GM18505 (cell line): ENCODE measurements at regions not wholly inside any gene's neighbourhood (a gene's known extent, or its start where the extent isn't known, plus 50 kb on each side); places are given as distances from the start of the nearest gene placed in this dataset.

Source experiments
- ATAC-seq: cut with Tn5 transposase; IDR thresholded peaks from one replicate; pipeline ENCODE4 v1.9.1; 2021; ENCODE audit not compliant: unreplicated experiment
- POLR2A ChIP-seq: IDR thresholded peaks from 4 replicates; pipeline ENCODE4 v1.6.1; 2011; ENCODE audit warnings: borderline replicate concordance; ENCODE audit not compliant: insufficient read depth, insufficient read length; ENCODE audit errors: extremely low read depth

DNA sequence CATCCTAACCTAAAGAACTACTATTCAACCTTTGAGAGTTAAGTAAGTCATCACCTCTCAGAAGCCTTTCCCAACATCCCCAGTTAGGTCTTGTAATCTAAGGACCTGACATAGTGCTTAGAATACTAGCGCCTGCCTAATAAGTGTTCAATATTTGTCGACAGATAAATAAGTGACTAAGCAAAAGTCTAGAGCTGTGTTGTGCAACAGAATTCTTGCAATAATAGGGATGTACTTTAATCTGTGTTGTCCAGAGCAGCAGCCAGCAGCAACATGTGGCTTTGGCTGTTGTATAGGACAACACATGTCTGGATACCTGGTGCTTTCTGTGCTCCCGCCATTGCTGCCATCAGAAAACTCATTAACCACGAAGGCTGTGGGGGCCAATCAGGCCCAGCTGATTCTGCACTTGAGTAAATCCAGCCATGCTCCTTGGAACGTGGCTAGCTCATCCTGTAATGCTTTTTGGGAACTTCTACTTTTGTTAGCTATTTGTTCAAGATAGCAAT is 66.8 kb upstream of the NTM start:
- no peak for ATAC-seq
- no peak for TF ChIP-seq POLR2A

DNA sequence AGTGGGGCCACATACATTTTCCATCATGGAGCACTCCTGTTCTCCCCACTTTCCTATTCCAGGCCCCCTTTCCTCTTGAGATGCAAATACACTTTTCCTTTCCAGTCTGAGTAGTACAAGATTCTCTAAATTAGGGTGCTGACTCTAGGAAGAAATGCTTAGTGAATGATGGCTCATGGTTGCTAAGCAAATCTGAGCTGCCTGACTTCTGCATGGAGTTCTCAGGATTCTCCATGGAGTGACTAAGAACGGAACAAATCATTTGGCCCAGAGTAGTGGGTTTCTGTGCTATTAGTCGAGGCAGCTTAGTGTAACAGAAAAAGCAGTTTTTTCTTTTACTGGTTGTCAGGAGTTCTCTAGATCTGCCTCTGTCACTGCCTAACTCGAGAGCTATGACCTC is 65.4 kb upstream of the NTM start:
- no peak for TF ChIP-seq POLR2A
- ATAC-seq: no peak

DNA sequence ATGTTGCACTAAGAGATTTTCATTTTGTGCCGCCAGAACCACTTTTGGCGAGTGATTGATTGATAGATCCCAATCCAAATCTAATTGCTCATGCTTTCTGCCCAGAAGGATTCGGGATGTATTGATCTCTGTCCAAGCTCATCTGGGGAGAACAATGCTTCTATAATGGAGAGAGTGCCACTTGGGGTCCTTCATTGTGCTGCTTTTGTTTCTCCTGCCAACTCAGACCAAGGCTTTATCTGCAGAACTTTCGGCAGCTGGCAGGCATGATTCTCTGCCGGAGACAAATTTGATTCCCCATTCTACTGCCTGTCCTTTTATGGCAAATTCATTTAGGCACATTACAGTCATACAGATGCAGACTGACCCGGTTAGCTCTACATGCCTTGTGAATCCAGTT is 62.9 kb upstream of the NTM start:
- no peak for TF ChIP-seq POLR2A
- ATAC-seq: no peak

DNA sequence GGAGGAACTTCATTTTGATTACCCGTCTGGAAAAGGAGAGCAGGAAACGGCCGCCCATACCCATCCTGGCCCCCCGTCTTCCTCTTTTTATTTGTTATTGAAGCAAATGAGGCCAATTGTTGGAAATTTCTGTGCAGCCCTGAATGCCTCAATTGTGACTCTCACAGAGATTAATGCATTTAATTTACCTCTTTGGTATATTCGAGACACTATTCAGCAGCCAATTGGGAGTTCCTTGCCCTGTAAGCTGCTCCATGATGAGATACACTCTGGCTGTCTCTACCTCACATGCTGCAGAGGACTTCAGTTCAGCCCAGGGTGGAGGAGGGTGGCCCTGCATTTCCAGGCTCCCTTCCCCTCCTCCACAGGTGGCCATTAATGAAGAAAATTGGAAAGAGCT is 60.6 kb upstream of the NTM start:
- TF ChIP-seq POLR2A: no peak
- no peak for ATAC-seq

DNA sequence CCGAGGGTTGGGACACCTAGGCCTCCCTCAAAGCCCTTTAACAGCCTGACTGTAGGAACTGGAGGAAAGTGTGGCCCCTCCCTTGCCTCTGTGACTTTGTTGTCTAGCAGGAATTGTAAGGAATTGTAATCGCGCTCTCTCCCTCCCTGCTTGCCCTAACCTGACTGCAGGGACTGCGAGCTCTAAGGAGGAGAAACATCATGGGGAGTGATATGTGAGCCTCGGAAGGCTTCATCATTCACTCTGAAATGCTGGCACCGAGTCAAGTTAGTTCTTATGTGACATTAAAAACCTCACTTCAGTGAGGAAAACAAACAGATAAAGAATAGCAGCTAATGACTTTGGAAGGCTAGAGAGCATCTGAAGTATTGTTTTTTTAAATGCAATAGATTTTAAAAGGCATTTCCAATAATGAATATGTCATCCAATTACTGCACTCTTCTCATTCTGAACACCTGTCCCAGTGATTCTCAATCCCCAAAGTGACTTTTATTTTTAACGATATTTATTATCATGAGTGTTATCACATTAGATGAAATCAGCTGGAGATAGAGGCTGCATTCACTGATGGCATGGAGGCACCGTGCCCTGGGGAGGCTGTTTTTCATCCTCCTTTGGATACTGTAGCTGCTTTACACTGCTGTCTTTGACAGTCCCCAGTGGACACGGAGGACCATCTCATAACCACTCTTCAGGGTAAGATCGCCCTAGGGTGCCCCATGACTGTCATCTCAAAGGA is 58.5 kb upstream of the NTM start:
- ATAC-seq: no peak
- TF ChIP-seq POLR2A: no peak
